ENCODE measurements at regions not wholly inside any gene's neighbourhood (a gene's known extent, or its start where the extent isn't known, plus 50 kb on each side); places are given as distances from the start of the nearest gene placed in this dataset.

GRCh38 chrX:122703762-122704161 lies 480.3 kb upstream of the GRIA3 start:
- Histone ChIP-seq H3K4me3 (no peak overlapping the region), H3K9me3 (no peaks in the 10 kb centered on the region), H3K27me3 (no peaks in the 10 kb centered on the region), H3K36me3 (no peaks in the 10 kb centered on the region), H3K27ac (no peak overlapping the region), H3K4me1 (no peaks in the 10 kb centered on the region)
- TF ChIP-seq EP300 (IDR thresholded peaks at IDR 0.05) (no peak), POLR2A (IDR thresholded peaks at IDR 0.05) (no peak), POLR2AphosphoS5 (IDR thresholded peaks at IDR 0.05) (no peak), CTCF (IDR thresholded peaks at IDR 0.05) (no peak)
- WGBS, 2 donors (ENCODE audit: low coverage in 1 of 2): no CpG with 5 or more reads among the region's 1 CpG
- ATAC-seq: no peak

GRCh38 chrX:122739770-122740169 lies 444.3 kb upstream of the GRIA3 start:
- Histone ChIP-seq H3K27me3 (no peaks in the 10 kb centered on the region), H3K4me3 (no peak overlapping the region), H3K36me3 (no peaks in the 10 kb centered on the region), H3K4me1 (no peaks in the 10 kb centered on the region), H3K27ac (no peak overlapping the region), H3K9me3 (no peaks in the 10 kb centered on the region)
- WGBS, 2 donors (ENCODE audit: low coverage in 1 of 2): 0% methylated on average over 1 of the region's 1 CpG; no CpG with 5 or more reads in 1 of the 2 donors
- TF ChIP-seq POLR2AphosphoS5 (IDR thresholded peaks at IDR 0.05) (no peak), EP300 (IDR thresholded peaks at IDR 0.05) (no peak), CTCF (IDR thresholded peaks at IDR 0.05) (no peak), POLR2A (IDR thresholded peaks at IDR 0.05) (no peak)
- ATAC-seq: no peak

GRCh38 chrX:122770581-122770980 lies 413.5 kb upstream of the GRIA3 start:
- WGBS, 2 donors (ENCODE audit: low coverage in 1 of 2): 22 to 48% methylated on average over 1 to 3 of the region's 3 CpGs
- no peak overlapping the region for H3K27ac ChIP-seq
- no peaks in the 10 kb centered on the region for H3K36me3 ChIP-seq
- no peaks in the 10 kb centered on the region for H3K27me3 ChIP-seq
- no peaks in the 10 kb centered on the region for H3K4me1 ChIP-seq
- H3K4me3 ChIP-seq: no peak overlapping the region
- no peak for TF ChIP-seq EP300 (IDR thresholded peaks at IDR 0.05)
- TF ChIP-seq POLR2AphosphoS5 (IDR thresholded peaks at IDR 0.05): no peak
- no peak for TF ChIP-seq CTCF (IDR thresholded peaks at IDR 0.05)
- TF ChIP-seq POLR2A (IDR thresholded peaks at IDR 0.05): no peak
- no peak for ATAC-seq
- H3K9me3 ChIP-seq: no peaks in the 10 kb centered on the region

- no peak for ATAC-seq
- Histone ChIP-seq H3K4me3 (no peak overlapping the region), H3K9me3 (no peaks in the 10 kb centered on the region), H3K27me3 (no peaks in the 10 kb centered on the region), H3K36me3 (no peaks in the 10 kb centered on the region), H3K4me1 (no peaks in the 10 kb centered on the region), H3K27ac (no peak overlapping the region)
- 64 to 85% methylated on average over 4 of the region's 4 CpGs for WGBS, 2 donors (ENCODE audit: low coverage in 1 of 2)
- no peak for TF ChIP-seq EP300 (IDR thresholded peaks at IDR 0.05)
- no peak for TF ChIP-seq POLR2AphosphoS5 (IDR thresholded peaks at IDR 0.05)
- no peak for TF ChIP-seq CTCF (IDR thresholded peaks at IDR 0.05)
- no peak for TF ChIP-seq POLR2A (IDR thresholded peaks at IDR 0.05)
Observed at GRCh38 chrX:122771933-122772332, 412.1 kb upstream of the GRIA3 start.

GRCh38 chrX:122777766-122778165 lies 406.3 kb upstream of the GRIA3 start:
- no peak for TF ChIP-seq EP300 (IDR thresholded peaks at IDR 0.05)
- no peak for TF ChIP-seq CTCF (IDR thresholded peaks at IDR 0.05)
- no peak for TF ChIP-seq POLR2A (IDR thresholded peaks at IDR 0.05)
- TF ChIP-seq POLR2AphosphoS5 (IDR thresholded peaks at IDR 0.05): no peak
- ATAC-seq: no peak
- Histone ChIP-seq H3K27ac (no peak overlapping the region), H3K9me3 (no peaks in the 10 kb centered on the region), H3K4me3 (no peak overlapping the region), H3K36me3 (no peaks in the 10 kb centered on the region), H3K4me1 (no peaks in the 10 kb centered on the region), H3K27me3 (no peaks in the 10 kb centered on the region)
- 46 to 61% methylated on average over 3 of the region's 3 CpGs for WGBS, 2 donors (ENCODE audit: low coverage in 1 of 2)
